HG02970 (cell line): ENCODE measurements at regions not wholly inside any gene's neighbourhood (a gene's known extent, or its start where the extent isn't known, plus 50 kb on each side); places are given as distances from the start of the nearest gene placed in this dataset.

Experiments
- ATAC-seq: cut with Tn5 transposase; IDR thresholded peaks from one replicate; pipeline ENCODE4 v1.9.1; 2021; ENCODE audit warnings: mild to moderate bottlenecking, moderate library complexity, moderate number of reproducible peaks; ENCODE audit not compliant: unreplicated experiment, low FRiP score

DNA sequence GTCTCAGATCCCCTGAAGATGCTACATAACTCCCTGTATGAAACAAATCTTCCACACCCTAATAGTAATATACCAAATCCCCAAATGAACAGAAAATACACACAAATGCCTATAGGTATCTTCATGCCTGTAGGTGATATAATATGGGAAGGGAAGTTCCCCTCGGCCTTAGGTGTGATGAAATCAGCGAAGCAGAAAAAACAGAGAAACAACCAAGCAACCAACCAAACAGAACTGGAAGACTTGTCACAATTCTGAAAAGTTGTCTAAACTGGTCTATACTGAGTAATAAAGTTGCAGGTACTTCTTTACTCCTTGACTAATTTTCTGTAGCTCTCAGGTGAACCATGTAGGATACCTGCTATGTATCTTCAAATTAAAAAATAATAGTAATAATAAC is 82.2 kb upstream of the SATB1 start:
- ATAC-seq: no peak

GRCh38 chr3:18505056-18505455 is 79.9 kb upstream of the SATB1 start:
- no peak for ATAC-seq

DNA sequence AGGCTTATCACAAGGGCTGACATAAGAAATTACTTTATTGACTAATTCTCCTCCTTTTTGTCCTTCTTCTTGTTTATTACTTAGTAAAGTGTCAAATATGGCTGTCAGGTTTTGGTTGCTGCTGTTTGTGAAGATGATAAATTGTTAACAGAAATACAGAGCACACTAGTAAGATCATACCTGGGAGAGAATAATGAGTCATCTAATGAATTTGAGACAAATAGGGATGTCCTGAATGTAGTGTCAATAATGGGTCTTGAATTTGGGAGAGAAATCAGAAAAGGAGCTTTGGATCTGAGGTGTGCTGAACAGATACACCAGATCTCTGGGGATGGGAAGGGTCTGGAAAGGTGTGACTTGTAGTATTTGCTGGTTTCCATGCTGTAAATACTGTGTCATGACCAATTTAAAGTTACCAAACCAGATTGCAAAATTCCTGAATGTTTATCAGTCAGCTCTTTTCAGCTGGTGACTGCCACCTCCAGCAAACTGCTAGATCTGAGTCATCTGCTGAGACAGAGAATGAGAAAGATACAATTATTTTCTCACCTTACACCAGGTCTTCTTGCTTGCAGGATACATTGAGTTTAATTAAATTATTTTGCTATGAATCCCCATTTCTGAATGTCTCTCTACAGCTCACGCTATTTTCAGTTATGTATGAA is 76.7 kb upstream of the SATB1 start:
- no peak for ATAC-seq

DNA sequence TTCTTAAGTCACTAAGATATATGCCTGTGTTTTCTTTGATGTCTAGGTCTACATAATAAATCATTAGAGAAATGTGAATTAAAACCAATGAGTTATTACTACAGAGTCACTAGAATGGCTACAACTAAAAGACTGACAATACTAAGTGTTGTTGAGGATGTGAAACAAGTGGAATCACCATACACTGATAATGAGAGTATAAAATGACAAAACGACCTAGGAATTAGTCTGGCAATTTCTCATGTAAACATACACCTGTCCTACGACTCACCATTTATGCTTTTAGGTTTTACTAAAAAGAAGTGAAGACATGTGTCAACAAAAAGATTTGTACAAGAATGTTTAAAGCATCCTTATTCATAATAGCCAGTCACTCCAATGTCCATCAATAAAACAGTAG is 75.2 kb upstream of the SATB1 start:
- ATAC-seq: no peak

DNA sequence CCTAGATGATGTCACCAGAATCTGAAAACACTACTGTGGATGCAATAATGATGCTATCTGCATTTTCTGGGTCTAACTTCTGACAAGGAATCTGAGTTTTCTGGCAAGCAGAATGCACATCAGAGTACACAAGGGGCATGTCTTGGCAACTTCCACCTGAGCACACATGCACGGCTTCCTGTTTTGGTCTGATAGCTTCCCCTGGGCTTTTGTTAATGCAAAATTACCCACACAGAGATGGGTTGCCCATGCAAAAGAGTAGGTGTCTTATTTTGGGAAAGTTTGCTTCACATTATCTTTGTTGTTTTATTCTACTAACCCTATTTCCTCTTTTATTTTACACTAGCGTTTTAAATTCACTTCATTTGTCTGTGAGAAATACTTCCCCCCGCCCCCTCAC is 74.2 kb upstream of the SATB1 start:
- ATAC-seq: no peak

- no peak for ATAC-seq
Measured at GRCh38 chr3:18494251-18494650, 69.1 kb upstream of the SATB1 start.

DNA sequence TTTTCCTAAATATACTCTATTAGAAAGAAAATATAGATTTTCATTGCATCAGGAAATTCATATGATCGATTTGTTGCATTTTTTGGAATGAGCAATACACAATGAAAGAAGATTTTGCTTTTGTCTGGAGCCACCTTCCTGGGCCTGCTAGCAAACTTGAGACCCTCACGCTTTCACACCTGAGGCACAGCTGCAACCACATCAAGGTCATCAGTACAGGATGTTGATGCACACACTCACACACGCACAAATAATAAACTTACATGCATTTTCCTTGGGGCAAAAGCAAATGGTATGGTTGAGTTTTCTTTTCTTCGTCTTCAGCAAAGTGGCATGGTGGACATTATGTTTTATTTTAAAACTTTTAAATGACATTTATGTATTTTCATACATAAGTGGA is 64.8 kb upstream of the SATB1 start:
- no peak for ATAC-seq

GRCh38 chr3:18483226-18483625 is 58.1 kb upstream of the SATB1 start:
- no peak for ATAC-seq

DNA sequence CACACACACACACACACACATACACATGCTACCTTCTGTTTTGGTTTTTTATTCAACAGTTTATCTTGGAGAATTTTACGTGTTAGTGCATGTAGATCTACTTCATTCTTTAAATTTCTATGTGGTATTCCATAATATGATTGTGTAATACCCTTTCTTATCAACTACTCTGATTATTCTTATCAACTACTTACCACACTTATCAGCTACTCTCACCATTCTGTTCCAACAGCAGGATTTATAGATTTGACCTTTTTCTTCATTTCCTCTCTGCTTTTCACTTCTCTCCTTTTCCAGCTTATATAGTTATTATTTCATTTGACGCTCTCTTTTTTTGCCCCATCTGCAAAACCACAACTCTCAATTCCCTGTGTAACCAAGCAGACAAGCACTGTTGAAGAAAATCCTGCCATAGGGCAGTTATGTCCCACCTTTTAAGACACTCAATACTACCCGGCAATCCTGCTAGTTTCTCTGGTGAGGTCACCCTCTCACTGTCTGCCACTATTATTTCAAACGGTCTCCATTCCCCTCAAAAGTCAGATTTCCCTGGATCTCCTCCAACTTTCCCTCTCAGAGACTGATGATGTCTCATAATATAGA is 56.9 kb upstream of the SATB1 start:
- no peak for ATAC-seq

- ATAC-seq: no peak
Measured at GRCh38 chr3:18477620-18478019, 52.5 kb upstream of the SATB1 start.
